PC-3 (cell line): ENCODE measurements at regions not wholly inside any gene's neighbourhood (a gene's known extent, or its start where the extent isn't known, plus 50 kb on each side); places are given as distances from the start of the nearest gene placed in this dataset.

Experiments used
- CTCF ChIP-seq: fragments of 300-600 bp; sonication (generic); conservative IDR thresholded peaks from 2 replicates; pipeline ENCODE4 v1.5.1; 2017; ENCODE audit warnings: antibody characterized with exemption, low read depth, mild to moderate bottlenecking, low read length
- EZH2 ChIP-seq: fragments of 300-600 bp; sonication (generic); IDR thresholded peaks from one replicate; pipeline ENCODE4 v1.6.1; 2017; ENCODE audit warnings: antibody characterized with exemption, mild to moderate bottlenecking, low read length; ENCODE audit not compliant: unreplicated experiment
- EZH2phosphoT487 ChIP-seq: fragments of 300-600 bp; sonication (generic); IDR thresholded peaks from 2 replicates; pipeline ENCODE4 v1.6.1; 2018; ENCODE audit warnings: mild to moderate bottlenecking, antibody characterized with exemption, low read length, borderline replicate concordance

GRCh38 chrX:122268353-122268752, 915.7 kb upstream of the GRIA3 start:
- TF ChIP-seq CTCF, result no peak
- TF ChIP-seq EZH2, result no peak
- no peak for TF ChIP-seq EZH2phosphoT487
